ENCODE measurements at regions not wholly inside any gene's neighbourhood (a gene's known extent, or its start where the extent isn't known, plus 50 kb on each side); places are given as distances from the start of the nearest gene placed in this dataset.

GRCh38 chr21:35850029-35850428 lies 210.3 kb downstream of the SETD4 start:
- DNase-seq (ENCODE audit: low read depth in 2 of 2): no peak

GRCh38 chr21:35849144-35849543 lies 211.2 kb downstream of the SETD4 start:
- DNase-seq (ENCODE audit: low read depth in 2 of 2): no peak

GRCh38 chr21:35843911-35844667 lies 216.2 kb downstream of the SETD4 start:
- no peak for DNase-seq (ENCODE audit: low read depth in 2 of 2)

- no peak for DNase-seq (ENCODE audit: low read depth in 2 of 2)
These were observed 219.4 kb downstream of the SETD4 start for GRCh38 chr21:35840949-35841348.

GRCh38 chr21:35840197-35840799 lies 220.0 kb downstream of the SETD4 start:
- DNase-seq (ENCODE audit: low read depth in 2 of 2): peak in 1 of 2 donors; percentile 8

- no peak for DNase-seq (ENCODE audit: low read depth in 2 of 2)
These were observed 221.2 kb downstream of the SETD4 start for GRCh38 chr21:35838987-35839763.

GRCh38 chr21:35838350-35838749 lies 222.0 kb downstream of the SETD4 start:
- no peak for DNase-seq (ENCODE audit: low read depth in 2 of 2)

GRCh38 chr21:35833991-35834390 lies 226.3 kb downstream of the SETD4 start:
- DNase-seq (ENCODE audit: low read depth in 2 of 2): no peak

- no peak for DNase-seq (ENCODE audit: low read depth in 2 of 2)
These were observed 226.9 kb downstream of the SETD4 start for GRCh38 chr21:35833388-35833787.

- DNase-seq (ENCODE audit: low read depth in 2 of 2): no peak
These were observed 229.1 kb downstream of the SETD4 start for GRCh38 chr21:35831230-35831629.

- DNase-seq (ENCODE audit: low read depth in 2 of 2): no peak
These were observed 231.3 kb downstream of the SETD4 start for GRCh38 chr21:35829067-35829466.

GRCh38 chr21:35828161-35828560 lies 232.2 kb downstream of the SETD4 start:
- no peak for DNase-seq (ENCODE audit: low read depth in 2 of 2)

- DNase-seq (ENCODE audit: low read depth in 2 of 2): no peak
These were observed 233.3 kb downstream of the SETD4 start for GRCh38 chr21:35827004-35827403.

- no peak for DNase-seq (ENCODE audit: low read depth in 2 of 2)
These were observed 234.7 kb downstream of the SETD4 start for GRCh38 chr21:35825370-35826353.

- DNase-seq (ENCODE audit: low read depth in 2 of 2): no peak
These were observed 236.2 kb downstream of the SETD4 start for GRCh38 chr21:35824136-35824535.

- no peak for DNase-seq (ENCODE audit: low read depth in 2 of 2)
These were observed 241.2 kb downstream of the SETD4 start for GRCh38 chr21:35819134-35819533.

GRCh38 chr21:35818597-35818996 lies 241.7 kb downstream of the SETD4 start:
- DNase-seq (ENCODE audit: low read depth in 2 of 2): no peak

- DNase-seq (ENCODE audit: low read depth in 2 of 2): no peak
These were observed 245.3 kb downstream of the SETD4 start for GRCh38 chr21:35814858-35815619.

- no peak for DNase-seq (ENCODE audit: low read depth in 2 of 2)
These were observed 247.6 kb downstream of the SETD4 start for GRCh38 chr21:35812679-35813078.

GRCh38 chr21:35811191-35811806 lies 249.0 kb downstream of the SETD4 start:
- no peak for DNase-seq (ENCODE audit: low read depth in 2 of 2)
